Heart right ventricle (tissue), 16 donors: ENCODE measurements at regions not wholly inside any gene's neighbourhood (a gene's known extent, or its start where the extent isn't known, plus 50 kb on each side); places are given as distances from the start of the nearest gene placed in this dataset.

Experiments
- ATAC-seq, 8 donors: fragments of 200-7000 bp; cut with Tn5 transposase; one replicate each; pipeline ENCODE4 v1.9.1; 2020; ENCODE audit warnings: mild to moderate bottlenecking in 8 of 8, moderate library complexity in 8 of 8, moderate number of reproducible peaks in 1 of 8
- DNase-seq, 2 donors: peaks; one replicate each; pipeline ENCODE4 v3.0.0-alpha.2; 2020
- H3K27ac ChIP-seq, 10 donors: fragments of 200-600 bp; sonication (generic) in 2 of 10; one replicate each; pipeline versions ENCODE4 v1.5.0 to v1.8.0; 2020 to 2022; ENCODE audit warnings: mild to moderate bottlenecking in 3 of 10
- H3K27me3 ChIP-seq, 7 donors: fragments of 200-600 bp; one replicate each; pipeline ENCODE4 v1.8.0; 2021 to 2022; ENCODE audit warnings: mild to moderate bottlenecking in 2 of 7
- H3K36me3 ChIP-seq, 9 donors: fragments of 200-600 bp; sonication (generic) in 1 of 9; one replicate each; pipeline versions ENCODE4 v1.5.0 to v1.8.0; 2020 to 2022; ENCODE audit warnings: mild to moderate bottlenecking in 2 of 9
- H3K4me1 ChIP-seq, 9 donors: fragments of 200-600 bp; sonication (generic) in 1 of 9; one replicate each; pipeline versions ENCODE4 v1.5.0 to v1.8.0; 2020 to 2022; ENCODE audit warnings: mild to moderate bottlenecking in 4 of 9
- H3K4me3 ChIP-seq, 10 donors: fragments of 200-600 bp; sonication (generic) in 2 of 10; one replicate each; pipeline versions ENCODE4 v1.5.0 to v1.8.0; 2020 to 2022; ENCODE audit warnings: mild to moderate bottlenecking in 7 of 10, moderate library complexity in 2 of 10
- H3K9me3 ChIP-seq, 11 donors: fragments of 200-600 bp in 10 of 11; sonication (generic) in 2 of 11; one replicate each; pipeline versions ENCODE4 v1.5.0 to v1.8.0; 2013 to 2022; ENCODE audit warnings: mild to moderate bottlenecking in 2 of 11, control low read depth in 1 of 11, moderate library complexity in 1 of 11
- CTCF ChIP-seq, 9 donors: fragments of 200-600 bp; sonication (generic) in 2 of 9; IDR thresholded peaks; one replicate each; pipeline versions ENCODE4 v1.5.0 to v1.8.0; 2021 to 2022; ENCODE audit warnings: antibody characterized with exemption in 9 of 9, mild to moderate bottlenecking in 5 of 9, moderate library complexity in 1 of 9
- WGBS, 2 donors: extraction: QIAGEN DNeasy Blood & Tissue Kit; methylation state at CpG; one replicate each; pipeline ENCODE4 v1.1.7; 2013; ENCODE audit warnings: inconsistent platforms in 1 of 2; 5-methylcytosine and 5-hydroxymethylcytosine counted together
- intact Hi-C, 10 donors: fragments of 100-400 bp; cut with DNase I; formaldehyde crosslinking; loops; one replicate each; pipeline versions ENCODE4 v1.11.1 to v1.14.2; 2022
- donor health status: Arrhythmogenic right ventricular cardiomyopathy.
- donor health status: ischemic (EF 13 %, LVEDD 7.1; RV severe dilation, severe dysfunction).
- donor health status: healthy with polysubstance abuse.
- donor health status: DM: no; HTN: yes; CAD: no.
- donor health status: DM: no; HTN: no; CAD: no.
- donor health status: ischemic (EF 25% LVEDD 6.9; RV normal size, moderate dysfunction).
- donor health status: ischemic (EF 25% LVEDD 5.7; RV mildly dilated, moderate dysfunction).
- donor health status: healthy.
- donor health status: DM: yes; HTN: yes; CAD: no.
- donor health status: Ischemic cardiomyopathy.
- donor health status: ischemic (EF 35%, LVEDD 5.7; RV mildly dilated, moderate dysfunction).
- donor health status: nonischemic (EF 11% LVEDD 7.7; RV severe dilation, severe dysfunction).
- donor health status: DM: yes; HTN: yes; CAD: no.
- donor health status: PGD.
- donor health status: ischemic (EF 29% LVEDD 5.4; RV normal size, mild dysfunction).
- donor health status: nonischemic (EF 23%, LVEDD 6.1; RV moderate dilation, normal function).

- no peak for DNase-seq
- Histone ChIP-seq H3K27me3 (no peaks in the 10 kb centered on the region), H3K9me3 (peaks cover 0 to 6% (median 0%) of the 10 kb centered on the region in 11 donors), H3K4me3 (no peak overlapping the region), H3K36me3 (no peaks in the 10 kb centered on the region), H3K27ac (no peak overlapping the region), H3K4me1 (peaks cover 0 to 6% (median 0%) of the 10 kb centered on the region in 9 donors)
- intact Hi-C loops: no loop called here
- no peak for TF ChIP-seq CTCF (IDR thresholded peaks at IDR 0.05)
- ATAC-seq: no peak
- 80 to 90% methylated on average over 1 of the region's 1 CpG for WGBS, 2 donors
Observed at GRCh38 chr11:127507851-127508250, 507.3 kb upstream of the KIRREL3 start.

- Histone ChIP-seq H3K27me3 (no peaks in the 10 kb centered on the region), H3K4me1 (peaks cover 0 to 6% (median 0%) of the 10 kb centered on the region in 9 donors), H3K9me3 (peaks cover 0 to 6% (median 0%) of the 10 kb centered on the region in 11 donors), H3K4me3 (no peak overlapping the region), H3K27ac (no peak overlapping the region), H3K36me3 (no peaks in the 10 kb centered on the region)
- DNase-seq: no peak
- intact Hi-C loops: no loop called here
- ATAC-seq: no peak
- no peak for TF ChIP-seq CTCF (IDR thresholded peaks at IDR 0.05)
Observed at GRCh38 chr11:127506647-127507046, 506.1 kb upstream of the KIRREL3 start.

- DNase-seq (no peak), ATAC-seq (peak in 1 of 8 donors; percentile 37)
- no peak overlapping the region for H3K4me3 ChIP-seq
- peaks cover 0 to 6% (median 0%) of the 10 kb centered on the region in 9 donors for H3K4me1 ChIP-seq
- no peak overlapping the region for H3K27ac ChIP-seq
- no peak for TF ChIP-seq CTCF (IDR thresholded peaks at IDR 0.05)
- WGBS, 2 donors: 49 to 51% methylated on average over 2 of the region's 2 CpGs
- no peaks in the 10 kb centered on the region for H3K27me3 ChIP-seq
- no peaks in the 10 kb centered on the region for H3K36me3 ChIP-seq
- intact Hi-C loops: no loop called here
- peaks cover 0 to 6% (median 0%) of the 10 kb centered on the region in 11 donors for H3K9me3 ChIP-seq
Observed at GRCh38 chr11:127506126-127506525, 505.6 kb upstream of the KIRREL3 start.

GRCh38 chr11:127496165-127496564 is 495.6 kb upstream of the KIRREL3 start:
- Histone ChIP-seq H3K36me3 (no peaks in the 10 kb centered on the region), H3K4me3 (no peak overlapping the region), H3K9me3 (peaks cover 0 to 11% (median 5%) of the 10 kb centered on the region in 11 donors), H3K27me3 (no peaks in the 10 kb centered on the region), H3K27ac (no peak overlapping the region), H3K4me1 (peaks cover 0 to 8% (median 0%) of the 10 kb centered on the region in 9 donors)
- ATAC-seq (no peak), DNase-seq (no peak)
- 84 to 85% methylated on average over 7 of the region's 7 CpGs for WGBS, 2 donors
- intact Hi-C loops: no loop called here
- TF ChIP-seq CTCF (IDR thresholded peaks at IDR 0.05): no peak
